HCT116 (cell line): ENCODE measurements at regions not wholly inside any gene's neighbourhood (a gene's known extent, or its start where the extent isn't known, plus 50 kb on each side); places are given as distances from the start of the nearest gene placed in this dataset.

Experiments used
- ATAC-seq: fragments of 200-7000 bp; cut with Tn5 transposase; 2 replicates; pipeline ENCODE4 v1.9.1; 2020; ENCODE audit warnings: mild to moderate bottlenecking, moderate library complexity
- BruUV-seq: library from RNA; stranded (reverse); fragments of 400-500 nt; replicated peaks from 2 replicates; lab custom pipeline; 2021; lab: Mats Ljungman, UMichigan
- CTCF ChIA-PET: fragments of 300-600 bp; sonication (Branson Sonifier 250); formaldehyde crosslinking; loops from one replicate; lab custom pipeline; 2021; ENCODE audit warnings: antibody characterized with exemption; lab: Charles Lee
- POLR2A ChIA-PET: fragments of 300-600, 350-600 bp; sonication (Branson Sonifier 250); formaldehyde crosslinking; loops from one replicate; lab custom pipeline; 2021; ENCODE audit warnings: antibody characterized with exemption; lab: Charles Lee
- RAD21 ChIA-PET, 2 experiments: fragments of 300-600 bp; sonication (Branson Sonifier 250); formaldehyde crosslinking; loops; one replicate each; lab custom pipeline; 2023; ENCODE audit warnings: low total read pairs in 2 of 2; ENCODE audit not compliant: uncharacterized antibody in 2 of 2, unreplicated experiment in 2 of 2, low non-redundant PET in 1 of 2; lab: Charles Lee
- DNase-seq: peaks from one replicate; pipeline ENCODE4 v3.0.0-alpha.2; 2010; ENCODE audit warnings: low read depth, low spot score
- H2AFZ ChIP-seq: fragments of 200-600 bp; shearing (Covaris generic), sonication (generic); 2 replicates; pipeline ENCODE4 v1.6.1; 2017; ENCODE audit warnings: low read depth, mixed run types, mixed read lengths, antibody characterized with exemption, low read length; ENCODE audit not compliant: poor library complexity, severe bottlenecking
- H3K27ac ChIP-seq: 2 replicates; pipeline ENCODE4 v1.5.1; 2012; ENCODE audit warnings: low read depth, low read length
- H3K27me3 ChIP-seq: fragments of 200-600 bp; sonication (generic); 2 replicates; pipeline ENCODE4 v1.6.1; 2016; ENCODE audit warnings: mixed run types, low read length, mixed read lengths; ENCODE audit not compliant: insufficient read depth
- H3K36me3 ChIP-seq, 2 experiments: fragments of 200-500 bp in 1 of 2; fragments of 200-600 bp in 1 of 2; sonication (Bioruptor generic) in 1 of 2; sonication (generic) in 1 of 2; 2 replicates each; pipeline versions ENCODE4 v1.5.1 to v1.6.1; 2014 to 2016; ENCODE audit warnings: low read length in 2 of 2, inconsistent platforms in 1 of 2, mixed read lengths in 1 of 2, mixed run types in 1 of 2; ENCODE audit not compliant: insufficient read depth in 2 of 2, control insufficient read depth in 1 of 2
- H3K4me1 ChIP-seq, 2 experiments: fragments of 200-600 bp in 1 of 2; sonication (generic) in 1 of 2; 2 replicates each; pipeline versions ENCODE4 v1.5.1 to v1.6.1; 2012 to 2017; ENCODE audit warnings: low read length in 2 of 2, inconsistent platforms in 1 of 2, mild to moderate bottlenecking in 1 of 2, mixed read lengths in 1 of 2, mixed run types in 1 of 2, moderate library complexity in 1 of 2; ENCODE audit not compliant: insufficient read depth in 2 of 2, control insufficient read depth in 1 of 2
- H3K4me2 ChIP-seq: fragments of 200-600 bp; sonication (generic); 2 replicates; pipeline ENCODE4 v1.6.1; 2017; ENCODE audit warnings: mixed run types, low read length, mixed read lengths
- H3K4me3 ChIP-seq, 2 experiments: fragments of 200-600 bp in 1 of 2; sonication (generic) in 1 of 2; replicated peaks in 1 of 2; 2 replicates each; pipeline ENCODE4 v1.5.1; 2011 to 2016; ENCODE audit warnings: low read length in 2 of 2, control low read depth in 1 of 2, low read depth in 1 of 2, mild to moderate bottlenecking in 1 of 2, mixed read lengths in 1 of 2, mixed run types in 1 of 2
- H3K79me2 ChIP-seq: fragments of 200-600 bp; sonication (generic); 2 replicates; pipeline ENCODE4 v1.6.1; 2017; ENCODE audit warnings: mild to moderate bottlenecking, mixed run types, low read length, moderate library complexity, mixed read lengths; ENCODE audit not compliant: insufficient read depth
- H3K9ac ChIP-seq: fragments of 200-600 bp; sonication (generic); 2 replicates; pipeline ENCODE4 v1.6.1; 2016; ENCODE audit warnings: low read length, mixed read lengths
- H3K9me2 ChIP-seq: fragments of 200-600 bp; sonication (generic), shearing (Covaris generic); 2 replicates; pipeline ENCODE4 v1.6.1; 2017; ENCODE audit warnings: mixed run types, mild to moderate bottlenecking, moderate library complexity; ENCODE audit not compliant: insufficient read depth
- H3K9me3 ChIP-seq, 2 experiments: fragments of 200-500 bp in 1 of 2; fragments of 200-600 bp in 1 of 2; sonication (Bioruptor generic) in 1 of 2; sonication (generic) in 1 of 2; 2 replicates each; pipeline ENCODE4 v1.6.1; 2014 to 2017; ENCODE audit warnings: low read length in 2 of 2, mixed read lengths in 2 of 2, inconsistent platforms in 1 of 2, low read depth in 1 of 2, mild to moderate bottlenecking in 1 of 2, mixed run types in 1 of 2, moderate library complexity in 1 of 2; ENCODE audit not compliant: control insufficient read depth in 1 of 2, insufficient read depth in 1 of 2
- H4K20me1 ChIP-seq: fragments of 200-600 bp; sonication (generic), shearing (Covaris generic); 2 replicates; pipeline ENCODE4 v1.6.1; 2017; ENCODE audit warnings: mixed run types, mild to moderate bottlenecking, moderate library complexity; ENCODE audit not compliant: insufficient read depth
- CBX3 ChIP-seq: IDR thresholded peaks from 2 replicates; pipeline ENCODE4 v1.6.1; 2012; ENCODE audit warnings: low read depth
- CTCF ChIP-seq, 3 experiments: fragments of 200-600 bp in 1 of 3; sonication (generic) in 1 of 3; IDR thresholded peaks in 2 of 3; conservative IDR thresholded peaks in 1 of 3; 2 replicates each; pipeline ENCODE4 v1.5.1; 2012 to 2017; ENCODE audit warnings: low read depth in 2 of 3, low read length in 2 of 3, antibody characterized with exemption in 1 of 3, borderline replicate concordance in 1 of 3, control low read depth in 1 of 3, mild to moderate bottlenecking in 1 of 3, mixed read lengths in 1 of 3, mixed run types in 1 of 3, moderate library complexity in 1 of 3; ENCODE audit not compliant: insufficient read depth in 1 of 3
- EGR1 ChIP-seq: IDR thresholded peaks from 2 replicates; pipeline ENCODE4 v1.6.1; 2012; ENCODE audit warnings: low read depth
- ELF1 ChIP-seq: IDR thresholded peaks from 2 replicates; pipeline ENCODE4 v1.6.1; 2012; ENCODE audit warnings: low read depth, borderline replicate concordance
- EZH2 ChIP-seq: fragments of 200-600 bp; sonication (generic); IDR thresholded peaks from 2 replicates; pipeline ENCODE4 v1.6.1; 2017; ENCODE audit warnings: antibody characterized with exemption, mixed run types
- FOSL1 ChIP-seq: IDR thresholded peaks from 2 replicates; pipeline ENCODE4 v1.6.1; 2012; ENCODE audit warnings: low read depth
- JUND ChIP-seq: IDR thresholded peaks from 2 replicates; pipeline ENCODE4 v1.6.1; 2012
- POLR2A ChIP-seq: IDR thresholded peaks from 2 replicates; pipeline ENCODE4 v1.7.0; 2011; ENCODE audit warnings: borderline replicate concordance; ENCODE audit not compliant: insufficient read depth, insufficient read length; ENCODE audit errors: extremely low read depth
- SP1 ChIP-seq: IDR thresholded peaks from 2 replicates; pipeline ENCODE4 v1.6.1; 2012; ENCODE audit warnings: low read depth
- SRF ChIP-seq: IDR thresholded peaks from 2 replicates; pipeline ENCODE4 v1.6.1; 2012; ENCODE audit warnings: low read depth
- TCF7L2 ChIP-seq: IDR thresholded peaks from 2 replicates; pipeline ENCODE4 v1.7.0; 2011; ENCODE audit warnings: borderline replicate concordance, inconsistent platforms; ENCODE audit not compliant: insufficient read depth, insufficient read length; ENCODE audit errors: extremely low read depth
- ZFX ChIP-seq: fragments of 450-650 bp; IDR thresholded peaks from 2 replicates; pipeline ENCODE4 v1.6.1; 2017
- ZNF274 ChIP-seq: fragments of 200-500 bp; sonication (Bioruptor generic); IDR thresholded peaks from 2 replicates; pipeline ENCODE4 v1.6.1; 2014; ENCODE audit warnings: mild to moderate bottlenecking, low read depth, low read length, inconsistent platforms
- intact Hi-C: fragments of 100-400 bp; cut with micrococcal nuclease; formaldehyde crosslinking; loops from 2 replicates; pipeline ENCODE4 v1.10.0; 2022
- TF ChIP-seq, protein P1 (sequence below): IDR thresholded peaks from 2 replicates; pipeline ENCODE4 v1.6.1; 2012
- TF ChIP-seq, protein P2 (sequence below): IDR thresholded peaks from 2 replicates; pipeline ENCODE4 v1.6.1; 2011; ENCODE audit warnings: mild to moderate bottlenecking, low read length, moderate library complexity; ENCODE audit not compliant: insufficient replicate concordance; ENCODE audit errors: extremely low read depth

DNA sequence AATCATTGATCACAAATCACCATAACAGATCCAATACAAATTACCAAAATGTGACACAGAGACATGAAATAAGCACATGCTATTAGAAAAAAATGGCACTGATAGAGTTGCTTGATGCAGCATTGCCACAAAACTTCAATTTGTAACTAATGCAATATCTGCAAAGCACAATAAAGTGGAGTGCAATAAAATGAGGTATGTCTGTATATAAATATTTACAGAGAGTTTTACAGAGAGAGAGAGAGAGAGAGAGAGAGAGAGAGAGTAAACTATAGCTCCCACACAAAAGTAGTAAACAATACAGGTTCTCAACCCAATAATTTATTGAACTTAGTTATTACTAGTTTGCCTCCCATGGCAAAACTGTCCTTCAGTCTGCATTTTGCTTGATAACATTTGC lies 1807.0 kb downstream of the SUCLG1 start:
- ATAC-seq = no peak
- ChIA-PET RAD21 (no interaction called here), POLR2A (no interaction called here)
- Histone ChIP-seq H3K27me3 (no peaks in the 10 kb centered on the region), H3K4me2 (no peak overlapping the region), H3K4me1 (no peaks in the 10 kb centered on the region), H3K9me3 (no peaks in the 10 kb centered on the region), H3K79me2 (no peaks in the 10 kb centered on the region), H3K4me3 (no peak overlapping the region)
- intact Hi-C loops = no loop called here
- TF ChIP-seq, protein P1, sequence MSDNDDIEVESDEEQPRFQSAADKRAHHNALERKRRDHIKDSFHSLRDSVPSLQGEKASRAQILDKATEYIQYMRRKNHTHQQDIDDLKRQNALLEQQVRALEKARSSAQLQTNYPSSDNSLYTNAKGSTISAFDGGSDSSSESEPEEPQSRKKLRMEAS = no peak
- TF ChIP-seq ELF1 = no peak
- TF ChIP-seq ZNF274 = no peak
- no peak for TF ChIP-seq POLR2A
- TF ChIP-seq, all 23 proteins: peak for 0
- Histone ChIP-seq H3K27ac (no peak overlapping the region), H2AFZ (no peak overlapping the region), H3K36me3 (no peaks in the 10 kb centered on the region), H3K9ac (no peak overlapping the region), H4K20me1 (no peaks in the 10 kb centered on the region), H3K9me2 (no peaks in the 10 kb centered on the region)
- no TSS peak for BruUV-seq
- CTCF ChIA-PET = no interaction called here
- DNase-seq = no peak

DNA sequence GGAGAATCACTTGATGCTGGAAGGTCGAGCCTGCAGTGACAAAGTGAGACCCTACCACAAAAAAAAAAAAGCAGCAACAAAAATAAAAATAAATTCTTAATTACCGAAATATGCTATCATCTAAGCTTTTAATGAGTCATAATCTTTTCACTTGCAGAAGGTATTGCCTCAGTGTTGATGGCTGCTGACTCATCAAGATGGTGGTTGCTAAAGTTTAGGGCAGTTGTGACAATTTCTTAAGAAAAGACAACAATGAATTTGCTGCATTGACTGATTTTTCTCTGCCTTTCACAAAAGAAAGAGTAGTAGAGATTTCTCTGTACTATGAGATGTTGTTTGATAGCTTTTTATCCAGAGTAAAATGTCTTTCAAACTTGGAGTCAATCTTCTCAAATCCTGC lies 1809.0 kb downstream of the SUCLG1 start:
- RAD21 ChIA-PET = no interaction called here
- DNase-seq (no peak), ATAC-seq (no peak)
- Histone ChIP-seq H3K36me3 (no peaks in the 10 kb centered on the region), H3K4me3 (no peak overlapping the region), H3K9ac (no peak overlapping the region), H3K4me1 (no peaks in the 10 kb centered on the region), H3K27me3 (no peaks in the 10 kb centered on the region), H3K27ac (no peak overlapping the region), H2AFZ (no peak overlapping the region), H4K20me1 (no peaks in the 10 kb centered on the region), H3K9me2 (no peaks in the 10 kb centered on the region), H3K9me3 (no peaks in the 10 kb centered on the region), H3K79me2 (no peaks in the 10 kb centered on the region), H3K4me2 (no peak overlapping the region)
- TF ChIP-seq, protein P1 = no peak
- TF ChIP-seq SP1 (no peak), EGR1 (no peak), TCF7L2 (no peak), ZFX (no peak), POLR2A (no peak), CTCF (IDR thresholded peaks at IDR 0.05 in 2 of 3, conservative IDR thresholded peaks at IDR 0.05 in 1 of 3; ENCODE audit: borderline replicate concordance in 1 of 3, insufficient read depth in 1 of 3, low read depth in 2 of 3, low read length in 2 of 3) (no peak), CBX3 (no peak), FOSL1 (no peak), EZH2 (no peak), SRF (no peak), JUND (no peak), ELF1 (no peak), ZNF274 (no peak)
- TF ChIP-seq, protein P2, sequence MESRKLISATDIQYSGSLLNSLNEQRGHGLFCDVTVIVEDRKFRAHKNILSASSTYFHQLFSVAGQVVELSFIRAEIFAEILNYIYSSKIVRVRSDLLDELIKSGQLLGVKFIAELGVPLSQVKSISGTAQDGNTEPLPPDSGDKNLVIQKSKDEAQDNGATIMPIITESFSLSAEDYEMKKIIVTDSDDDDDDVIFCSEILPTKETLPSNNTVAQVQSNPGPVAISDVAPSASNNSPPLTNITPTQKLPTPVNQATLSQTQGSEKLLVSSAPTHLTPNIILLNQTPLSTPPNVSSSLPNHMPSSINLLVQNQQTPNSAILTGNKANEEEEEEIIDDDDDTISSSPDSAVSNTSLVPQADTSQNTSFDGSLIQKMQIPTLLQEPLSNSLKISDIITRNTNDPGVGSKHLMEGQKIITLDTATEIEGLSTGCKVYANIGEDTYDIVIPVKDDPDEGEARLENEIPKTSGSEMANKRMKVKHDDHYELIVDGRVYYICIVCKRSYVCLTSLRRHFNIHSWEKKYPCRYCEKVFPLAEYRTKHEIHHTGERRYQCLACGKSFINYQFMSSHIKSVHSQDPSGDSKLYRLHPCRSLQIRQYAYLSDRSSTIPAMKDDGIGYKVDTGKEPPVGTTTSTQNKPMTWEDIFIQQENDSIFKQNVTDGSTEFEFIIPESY = no peak
- BruUV-seq = no TSS peak
- CTCF ChIA-PET = no interaction called here
- POLR2A ChIA-PET = interaction anchor here (1.4 kb wide), 1 partner anchor 19 kb away, joined by 3 read pairs; no protein-coding TSS in a partner anchor
- intact Hi-C loops = no loop called here
